LNCaP clone FGC (cell line): ENCODE measurements at regions not wholly inside any gene's neighbourhood (a gene's known extent, or its start where the extent isn't known, plus 50 kb on each side); places are given as distances from the start of the nearest gene placed in this dataset.

ENCODE experiments used
- DNase-seq: peaks from one replicate; pipeline ENCODE4 v3.0.0-alpha.2; 2011; ENCODE audit warnings: low read depth
- H3K4me3 ChIP-seq: 2 replicates; pipeline ENCODE4 v1.5.1; 2011; ENCODE audit warnings: mild to moderate bottlenecking, low read depth, low read length, control low read depth
- CTCF ChIP-seq: IDR thresholded peaks from 2 replicates; pipeline ENCODE4 v1.5.1; 2012; ENCODE audit warnings: mild to moderate bottlenecking; ENCODE audit not compliant: control insufficient read depth, insufficient read depth; ENCODE audit errors: extremely low read depth

DNA sequence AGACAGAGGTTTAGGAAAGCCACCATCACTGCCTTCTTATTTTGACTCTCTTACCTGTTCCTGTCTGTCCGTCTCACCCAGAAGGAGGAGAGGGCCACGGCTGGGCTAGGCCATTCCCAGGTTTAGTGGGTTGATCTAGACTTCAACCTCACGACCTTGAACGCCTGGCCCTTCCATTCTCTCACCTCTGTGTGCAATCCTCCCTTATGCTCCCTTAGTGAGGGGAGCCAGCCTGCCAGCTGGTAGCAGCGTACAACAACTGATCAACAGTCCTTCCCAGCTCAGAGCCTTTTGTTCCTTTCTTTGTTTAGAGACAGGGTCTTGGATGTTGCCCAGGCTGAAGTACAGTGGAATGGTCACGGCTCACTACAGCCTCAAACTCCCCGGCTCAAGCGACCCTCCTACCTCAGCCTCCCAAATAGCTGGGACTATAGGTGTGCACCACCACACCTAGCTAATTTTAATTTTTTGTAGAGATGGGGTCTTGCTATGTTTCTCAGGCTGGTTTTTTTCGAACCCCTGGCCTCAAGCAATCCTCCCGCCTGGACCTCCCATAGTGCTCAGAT is 123.9 kb downstream of the ZNF664 start:
- DNase-seq: no peak
- no peak for TF ChIP-seq CTCF
- H3K4me3 ChIP-seq: no peak overlapping the region

GRCh38 chr12:124097701-124098100 is 124.7 kb downstream of the ZNF664 start:
- DNase-seq: no peak
- H3K4me3 ChIP-seq: no peak overlapping the region
- TF ChIP-seq CTCF: no peak

DNA sequence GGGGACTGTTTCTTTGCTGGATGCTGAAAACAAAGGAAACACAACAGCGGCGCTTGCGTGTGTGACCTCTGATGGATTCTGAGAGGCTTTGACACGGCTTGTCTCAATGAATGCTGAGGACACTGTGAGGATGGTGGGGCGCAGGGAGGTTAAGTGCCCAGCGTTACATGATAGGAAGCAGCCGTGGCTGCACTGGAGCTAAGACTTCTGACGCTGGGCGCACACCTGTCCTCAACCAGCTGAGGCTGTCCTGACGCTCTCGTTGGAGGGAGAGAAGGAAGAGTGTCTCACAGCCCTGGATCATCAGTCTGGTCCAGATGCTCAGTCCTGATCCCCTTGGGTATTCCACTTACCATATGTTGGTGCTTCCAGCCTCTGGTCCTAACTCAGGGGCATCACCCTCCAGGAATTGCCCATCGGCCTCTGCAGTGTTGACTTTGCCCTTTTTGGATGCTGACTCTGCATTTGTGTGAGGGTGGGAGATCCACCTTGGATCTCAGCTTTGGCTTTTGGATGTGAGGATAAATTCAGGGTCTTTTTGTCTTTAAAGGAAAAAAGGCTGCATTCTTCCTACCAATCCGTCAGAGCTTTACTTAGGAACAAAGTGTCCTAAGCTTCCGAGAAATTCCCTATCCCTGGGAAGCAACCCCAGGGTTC is 125.2 kb downstream of the ZNF664 start:
- no peak for DNase-seq
- TF ChIP-seq CTCF: no peak
- H3K4me3 ChIP-seq: no peak overlapping the region

DNA sequence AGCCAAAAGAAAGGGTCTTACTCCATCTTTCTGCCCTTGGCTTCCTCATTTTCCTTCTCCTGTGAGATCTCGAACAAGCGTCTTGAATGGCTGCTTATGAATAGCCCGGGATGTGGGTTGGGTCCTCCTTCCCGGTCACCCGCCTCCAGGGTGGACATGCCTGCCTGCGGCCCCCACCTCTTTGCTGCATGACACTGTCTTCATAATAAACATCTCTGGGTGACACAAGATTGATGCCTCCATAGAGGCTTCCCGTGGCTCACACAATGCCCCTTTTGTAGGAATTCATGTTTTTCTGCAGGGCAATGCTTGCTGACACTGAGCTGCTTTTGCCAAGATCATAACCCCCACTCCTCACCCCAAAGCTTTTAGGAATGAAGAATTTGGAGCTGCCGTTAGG is 125.9 kb downstream of the ZNF664 start:
- no peak overlapping the region for H3K4me3 ChIP-seq
- TF ChIP-seq CTCF: no peak
- DNase-seq: no peak

DNA sequence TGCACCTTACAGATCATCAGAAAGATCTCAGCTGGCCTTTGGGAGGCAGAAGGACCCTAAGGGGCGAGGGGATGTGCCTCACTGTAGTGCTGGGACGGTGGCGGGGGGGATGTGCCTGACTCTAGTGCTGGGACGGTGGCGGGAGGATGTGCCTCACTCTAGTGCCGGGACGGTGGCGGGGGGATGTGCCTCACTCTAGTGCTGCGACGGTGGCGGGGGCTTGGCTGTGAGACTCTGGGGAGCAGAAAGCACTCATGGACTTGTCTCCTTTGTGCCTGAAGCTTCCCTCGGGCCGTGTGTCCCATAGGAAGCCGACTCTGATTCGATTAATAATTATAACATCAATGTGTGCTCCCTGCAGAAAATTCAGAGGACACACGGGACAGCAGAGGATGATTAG is 126.6 kb downstream of the ZNF664 start:
- DNase-seq: no peak
- TF ChIP-seq CTCF: no peak
- no peak overlapping the region for H3K4me3 ChIP-seq

- DNase-seq: no peak
- TF ChIP-seq CTCF: no peak
- no peak overlapping the region for H3K4me3 ChIP-seq
Measured at GRCh38 chr12:124100572-124101178, 127.7 kb downstream of the ZNF664 start.
